GM12874 (cell line): ENCODE measurements at regions not wholly inside any gene's neighbourhood (a gene's known extent, or its start where the extent isn't known, plus 50 kb on each side); places are given as distances from the start of the nearest gene placed in this dataset.

Source experiments
- TF ChIP-seq, protein P1 (sequence below): IDR thresholded peaks from 2 replicates; pipeline ENCODE4 v1.5.1; 2011; ENCODE audit warnings: low read depth, mild to moderate bottlenecking, control low read depth, low read length, moderate library complexity; ENCODE audit not compliant: insufficient read depth

DNA sequence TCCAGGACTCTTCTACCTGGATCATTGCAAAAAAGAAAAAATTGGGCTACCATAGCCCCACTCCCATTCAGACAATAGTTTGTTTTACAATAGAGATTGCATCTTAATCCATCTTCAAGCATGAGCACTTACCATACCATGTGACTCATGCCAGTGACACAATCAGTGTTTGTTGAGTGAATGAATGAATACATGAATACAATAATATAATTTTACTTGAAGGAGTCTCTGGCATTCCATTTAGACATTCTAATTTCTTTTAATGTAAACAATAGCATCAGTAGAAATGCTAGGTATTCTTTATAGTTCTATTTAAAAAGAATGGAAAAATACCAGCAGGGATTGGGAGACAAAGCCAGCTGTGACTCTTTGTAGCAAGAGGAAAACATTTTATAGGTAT lies 141.6 kb upstream of the AKR1E2 start:
- TF ChIP-seq, protein P1, sequence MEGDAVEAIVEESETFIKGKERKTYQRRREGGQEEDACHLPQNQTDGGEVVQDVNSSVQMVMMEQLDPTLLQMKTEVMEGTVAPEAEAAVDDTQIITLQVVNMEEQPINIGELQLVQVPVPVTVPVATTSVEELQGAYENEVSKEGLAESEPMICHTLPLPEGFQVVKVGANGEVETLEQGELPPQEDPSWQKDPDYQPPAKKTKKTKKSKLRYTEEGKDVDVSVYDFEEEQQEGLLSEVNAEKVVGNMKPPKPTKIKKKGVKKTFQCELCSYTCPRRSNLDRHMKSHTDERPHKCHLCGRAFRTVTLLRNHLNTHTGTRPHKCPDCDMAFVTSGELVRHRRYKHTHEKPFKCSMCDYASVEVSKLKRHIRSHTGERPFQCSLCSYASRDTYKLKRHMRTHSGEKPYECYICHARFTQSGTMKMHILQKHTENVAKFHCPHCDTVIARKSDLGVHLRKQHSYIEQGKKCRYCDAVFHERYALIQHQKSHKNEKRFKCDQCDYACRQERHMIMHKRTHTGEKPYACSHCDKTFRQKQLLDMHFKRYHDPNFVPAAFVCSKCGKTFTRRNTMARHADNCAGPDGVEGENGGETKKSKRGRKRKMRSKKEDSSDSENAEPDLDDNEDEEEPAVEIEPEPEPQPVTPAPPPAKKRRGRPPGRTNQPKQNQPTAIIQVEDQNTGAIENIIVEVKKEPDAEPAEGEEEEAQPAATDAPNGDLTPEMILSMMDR, result no peak

DNA sequence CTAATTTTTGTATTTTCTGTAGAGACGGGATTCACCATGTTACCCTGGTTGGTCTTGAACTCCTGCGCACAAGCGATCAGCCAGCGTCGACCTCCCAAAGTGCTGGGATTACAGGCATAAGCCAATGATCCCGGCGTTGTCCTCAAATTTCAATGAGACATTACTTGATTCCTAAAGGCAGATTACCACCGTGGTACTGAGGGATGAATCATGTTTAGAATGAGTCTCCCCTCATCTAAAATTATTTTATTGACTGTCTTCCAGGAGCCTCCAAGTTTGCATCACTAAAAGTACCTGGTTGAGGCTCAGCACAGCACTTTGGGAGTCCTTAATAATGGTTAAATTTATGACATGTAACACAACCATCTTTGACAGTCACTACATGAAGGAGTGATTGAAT lies 142.2 kb upstream of the AKR1E2 start:
- TF ChIP-seq, protein P1, result no peak

DNA sequence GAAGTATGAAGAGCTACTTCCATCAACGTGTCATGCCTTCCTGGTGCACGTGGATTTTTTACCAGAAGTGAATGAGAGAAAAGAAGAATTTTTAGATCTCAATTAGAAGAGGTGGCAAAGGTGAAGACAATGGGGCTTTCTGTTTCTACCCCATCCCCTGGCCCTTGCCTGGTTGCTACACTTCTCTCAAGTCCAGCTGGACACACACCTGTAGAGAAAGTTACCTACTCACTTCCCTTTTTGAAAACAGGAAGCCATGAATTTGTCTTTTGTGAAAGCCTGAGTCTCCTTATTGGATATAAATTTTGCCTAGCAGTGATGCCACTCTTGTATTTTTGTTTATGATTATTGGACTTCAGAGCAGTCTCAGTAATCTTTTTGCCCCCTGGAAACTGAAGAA lies 142.9 kb upstream of the AKR1E2 start:
- TF ChIP-seq, protein P1, result no peak

DNA sequence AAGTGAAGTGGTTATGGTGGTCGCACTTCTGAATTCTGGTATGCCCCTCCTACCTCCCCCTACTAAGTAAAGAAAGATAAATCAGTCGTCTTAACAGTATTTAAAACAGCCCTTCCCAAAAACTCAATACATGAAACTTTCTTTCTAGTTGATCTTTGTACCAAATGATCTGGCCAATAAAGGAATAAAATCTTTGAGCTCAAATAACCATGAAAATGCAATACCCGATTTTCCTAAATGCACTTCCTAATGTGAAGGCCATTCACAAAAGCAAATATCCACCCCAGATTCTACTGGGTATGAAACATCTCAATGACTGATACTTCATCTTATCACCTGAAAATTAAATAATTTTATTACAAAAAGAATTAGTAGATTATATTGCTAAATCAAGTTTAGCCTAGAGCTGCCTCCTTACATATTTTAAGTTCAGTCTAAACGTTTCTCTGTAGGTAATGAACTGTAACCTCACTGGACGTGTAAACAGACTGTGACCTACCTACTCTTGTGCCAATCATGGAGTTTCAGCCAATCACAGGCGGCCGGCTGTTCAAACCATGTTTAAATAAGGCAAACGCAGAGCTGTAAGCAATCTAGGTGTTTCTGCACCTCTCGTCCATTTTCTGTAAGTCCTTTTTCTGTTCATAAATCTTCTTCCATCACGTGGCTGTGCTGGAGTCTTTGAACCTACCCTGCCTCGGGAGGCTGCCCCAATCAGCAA lies 146.9 kb upstream of the AKR1E2 start:
- TF ChIP-seq, protein P1, result no peak

DNA sequence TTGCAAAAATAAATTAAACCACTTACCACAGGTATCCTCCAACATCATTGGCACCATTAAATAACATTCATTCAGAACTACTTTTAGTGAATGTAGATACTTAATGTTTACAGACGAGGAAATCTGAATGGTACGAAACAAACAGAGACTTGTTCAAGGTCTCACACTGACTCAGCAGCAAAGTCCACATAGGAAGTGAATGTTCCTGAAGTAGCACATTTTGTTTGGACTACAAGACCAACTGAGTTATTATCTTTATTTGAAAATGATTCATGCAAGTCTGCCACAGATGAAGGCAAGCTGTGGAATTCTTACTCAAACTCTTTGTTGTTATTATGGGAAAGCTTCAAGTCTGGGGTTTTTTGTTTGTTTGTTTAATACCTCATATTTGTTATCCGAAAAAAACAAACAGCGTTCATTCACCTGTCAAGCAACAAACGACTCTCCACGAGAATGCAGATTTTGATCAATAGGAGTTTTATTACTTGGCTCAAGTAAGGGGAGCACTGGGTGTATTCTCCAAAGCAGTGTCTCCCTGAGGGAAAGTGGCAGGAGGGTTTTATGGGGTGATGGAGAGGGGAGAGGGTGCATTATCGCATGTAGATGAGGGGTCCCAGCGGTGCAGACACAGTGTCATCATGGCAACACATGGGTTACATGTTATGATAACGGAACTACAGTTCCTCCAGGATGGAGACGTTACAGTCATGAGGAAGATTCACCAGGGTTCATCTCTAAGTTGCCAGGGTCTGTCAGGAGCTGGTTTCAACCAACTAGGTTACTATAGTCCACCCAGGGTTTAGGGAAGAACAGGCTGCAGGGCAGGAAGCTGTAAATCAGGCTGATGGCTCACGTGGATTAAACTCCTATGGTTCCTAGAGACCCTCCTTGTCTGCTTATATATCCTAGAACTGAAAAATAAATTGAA lies 147.7 kb upstream of the AKR1E2 start:
- TF ChIP-seq, protein P1, result no peak

DNA sequence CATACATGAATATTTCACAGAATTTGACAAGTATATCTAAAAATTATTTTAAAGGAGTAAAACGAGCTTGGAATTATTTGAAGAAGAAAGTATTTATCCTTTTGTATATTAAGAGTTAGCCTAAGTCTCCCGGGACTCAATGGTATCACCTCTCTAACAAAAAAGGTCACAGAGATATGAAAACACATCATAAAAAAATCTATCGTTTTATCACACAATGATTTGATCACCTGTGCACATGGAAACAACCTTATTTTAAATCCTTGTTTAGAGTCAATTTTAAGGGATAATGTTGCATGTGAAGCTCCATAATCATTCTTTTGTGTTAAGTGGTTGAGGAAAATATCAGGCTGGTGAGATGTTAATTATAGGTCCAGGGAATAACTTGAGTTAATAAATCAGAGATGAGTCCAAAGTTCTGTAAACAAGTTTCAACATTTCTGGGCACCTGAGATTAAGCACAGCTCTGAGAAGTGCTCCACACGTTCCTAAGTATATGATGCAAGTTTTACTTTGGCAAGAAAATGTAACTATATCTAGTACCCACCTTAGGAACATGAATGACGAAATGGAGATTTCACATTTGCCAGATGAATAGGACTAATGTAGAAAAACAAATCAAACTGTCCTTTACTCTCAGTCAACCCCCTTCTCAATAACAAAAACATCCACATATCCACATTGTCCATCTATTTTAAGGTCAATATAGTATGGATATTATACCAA lies 148.5 kb upstream of the AKR1E2 start:
- TF ChIP-seq, protein P1, result no peak

DNA sequence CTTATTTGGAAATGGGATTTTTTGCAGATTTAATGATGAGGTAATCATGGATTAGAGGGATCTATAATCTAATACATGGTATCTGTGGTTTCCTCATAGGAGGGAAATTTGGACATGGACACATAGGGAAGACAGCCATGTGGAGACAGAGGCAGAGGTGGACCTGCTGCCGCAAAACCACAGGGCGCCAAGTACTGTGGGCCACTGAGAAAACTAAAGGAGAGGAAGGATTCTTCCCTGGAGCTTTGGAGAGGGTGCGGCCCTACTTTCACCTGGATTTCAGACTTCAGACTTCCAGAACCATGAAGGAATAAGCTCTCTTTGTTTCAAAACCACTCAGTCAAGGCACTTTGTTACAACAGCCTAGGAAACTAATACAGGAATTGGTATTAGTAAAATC lies 149.4 kb upstream of the AKR1E2 start:
- TF ChIP-seq, protein P1, result no peak
